Right cardiac atrium (tissue), 2 donors: ENCODE measurements at regions not wholly inside any gene's neighbourhood (a gene's known extent, or its start where the extent isn't known, plus 50 kb on each side); places are given as distances from the start of the nearest gene placed in this dataset.

Experiments
- microRNA-seq, 2 donors: library from miRNA; unstranded; fragments of <30 nt; microRNA quantifications; one replicate each; pipeline ENCODE4 v1.2.0, GENCODE V29; 2020 to 2021
- donor health status: DM: no; HTN: yes; CAD: no.
- donor health status: DM: no; HTN: no; CAD: no.

Small RNA genes in the stretch of these regions (microRNA-seq; reads per million reads assigned to microRNA genes)
- 0 reads per million in 2 donors for gene MIR3144
